GM21526 (cell line): ENCODE measurements at regions not wholly inside any gene's neighbourhood (a gene's known extent, or its start where the extent isn't known, plus 50 kb on each side); places are given as distances from the start of the nearest gene placed in this dataset.
"Not testable (repeated sequence)": the region's sequence is repeated elsewhere in the genome, so short reads cannot be mapped to it uniquely, and the experiment has no call there.

Experiments
- ATAC-seq: cut with Tn5 transposase; IDR thresholded peaks from one replicate; pipeline ENCODE4 v1.9.1; 2021; ENCODE audit warnings: moderate library complexity; ENCODE audit not compliant: unreplicated experiment, low FRiP score

DNA sequence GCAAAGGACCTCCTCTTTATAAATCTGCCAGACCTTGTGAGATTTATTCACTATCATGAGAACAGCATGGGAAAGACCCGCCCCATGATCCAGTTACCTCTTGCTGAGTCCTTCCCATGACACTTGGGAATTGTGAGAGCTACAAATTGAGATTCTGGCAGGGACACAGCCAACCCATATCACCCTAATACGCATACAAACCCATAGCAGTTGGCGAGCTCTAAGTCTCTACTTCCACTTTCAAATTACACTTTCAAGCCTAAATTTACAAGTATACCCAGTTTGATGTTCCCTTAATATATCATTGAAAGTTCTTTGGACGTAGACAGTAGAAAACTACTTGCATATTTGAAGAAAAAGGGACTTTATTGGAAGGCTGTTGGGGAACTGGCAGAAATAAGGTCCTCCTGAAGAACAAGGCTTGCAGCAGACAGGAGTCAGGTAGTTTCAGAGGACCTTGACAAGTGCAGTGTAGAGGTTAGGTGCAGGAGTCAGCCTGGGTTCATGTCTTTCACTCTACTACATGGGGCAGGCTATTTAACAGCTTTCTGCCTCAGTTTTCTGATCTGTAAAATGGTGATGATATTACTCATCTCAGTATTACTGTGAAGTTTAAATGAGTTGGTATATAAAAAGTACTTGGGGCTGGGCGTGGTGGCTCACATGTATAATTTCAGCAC is 107.9 kb upstream of the EEF2KMT start:
- no peak for ATAC-seq

DNA sequence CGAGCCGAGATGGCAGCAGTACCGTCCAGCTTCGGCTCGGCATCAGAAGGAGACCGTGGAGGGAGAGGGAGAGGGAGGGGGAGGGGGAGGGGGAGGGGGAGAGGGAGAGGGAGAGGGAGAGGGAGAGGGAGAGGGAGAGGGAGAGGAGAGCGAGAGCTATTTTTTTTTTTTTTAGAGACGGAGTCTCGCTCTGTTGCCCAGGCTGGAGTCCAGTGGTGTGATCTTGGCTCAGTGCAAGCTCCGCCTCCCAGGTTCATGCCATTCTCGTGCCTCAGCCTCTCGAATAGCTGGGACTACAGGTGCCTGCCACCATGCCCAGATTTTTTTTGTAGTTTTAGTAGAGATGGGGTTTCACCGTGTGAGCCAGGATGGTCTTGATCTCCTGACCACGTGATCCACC is 106.1 kb upstream of the EEF2KMT start:
- not testable (repeated sequence) for ATAC-seq

GRCh38 chr16:5200123-5200522 is 102.5 kb upstream of the EEF2KMT start:
- ATAC-seq, result no peak

DNA sequence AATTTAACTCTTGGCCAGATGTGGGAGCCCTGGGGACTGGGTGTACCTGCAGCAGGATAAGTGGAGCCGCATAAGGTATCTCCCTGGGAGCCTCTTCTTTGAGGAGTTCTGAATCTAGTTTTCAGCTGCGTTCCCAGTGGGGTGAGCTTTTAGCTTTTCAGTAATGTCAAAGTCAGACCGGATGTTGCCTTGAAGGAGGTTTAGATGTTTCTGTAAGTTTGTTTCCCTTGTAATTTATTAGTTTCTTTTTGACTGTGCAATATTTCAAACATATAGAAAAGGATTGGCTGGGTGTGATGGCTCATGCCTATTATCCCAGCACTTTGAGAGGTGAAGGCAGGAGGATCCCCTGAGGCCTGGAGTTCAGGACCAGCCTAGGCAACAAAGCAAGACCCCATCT is 98.6 kb upstream of the EEF2KMT start:
- ATAC-seq, result no peak

DNA sequence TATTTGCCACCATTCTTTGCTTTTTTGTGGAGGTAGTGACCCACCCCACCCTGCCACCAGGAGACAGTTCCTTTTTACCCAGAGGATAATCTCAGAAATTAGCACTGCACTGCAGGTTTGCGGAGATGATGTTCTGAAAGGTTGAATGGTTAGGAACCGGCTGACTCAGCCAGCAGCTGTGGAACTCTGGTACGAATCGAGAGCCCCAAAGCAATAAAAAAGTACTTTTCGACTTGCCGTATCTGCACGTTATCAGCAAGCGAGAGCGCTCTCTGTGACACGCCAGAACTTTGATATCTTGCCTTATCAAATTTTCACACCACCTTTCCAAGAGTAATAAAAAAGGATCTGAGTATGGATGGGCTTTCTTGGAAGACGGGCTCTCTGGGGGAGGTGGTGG is 96.3 kb upstream of the EEF2KMT start:
- ATAC-seq, result no peak

- no peak for ATAC-seq
Measured at GRCh38 chr16:5188989-5189352, 91.4 kb upstream of the EEF2KMT start.

GRCh38 chr16:5188318-5188988 is 90.9 kb upstream of the EEF2KMT start:
- no peak for ATAC-seq

GRCh38 chr16:5187402-5187952 is 89.9 kb upstream of the EEF2KMT start:
- no peak for ATAC-seq

GRCh38 chr16:5186381-5186903 is 88.8 kb upstream of the EEF2KMT start:
- ATAC-seq, result no peak

GRCh38 chr16:5176505-5176904 is 78.9 kb upstream of the EEF2KMT start:
- ATAC-seq, result no peak

DNA sequence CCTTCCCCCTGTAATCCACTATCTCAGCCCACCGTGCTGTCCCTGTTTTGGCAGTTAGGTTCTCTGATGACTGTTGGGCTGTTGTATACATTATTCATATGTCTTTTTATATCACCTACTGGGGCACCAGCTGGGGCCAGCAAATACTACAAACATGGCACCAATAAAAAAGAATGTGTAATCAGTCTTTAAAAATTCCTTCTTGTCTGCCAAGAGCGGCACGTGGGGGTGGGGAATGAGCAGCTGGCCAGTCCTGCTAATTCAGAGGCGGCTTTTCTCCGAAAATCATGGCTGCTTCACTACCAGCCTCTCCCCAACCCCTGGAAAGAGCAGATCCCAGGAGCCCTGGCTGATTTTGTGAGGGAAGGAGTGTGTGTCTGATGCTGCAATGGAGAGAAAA is 77.7 kb upstream of the EEF2KMT start:
- no peak for ATAC-seq

DNA sequence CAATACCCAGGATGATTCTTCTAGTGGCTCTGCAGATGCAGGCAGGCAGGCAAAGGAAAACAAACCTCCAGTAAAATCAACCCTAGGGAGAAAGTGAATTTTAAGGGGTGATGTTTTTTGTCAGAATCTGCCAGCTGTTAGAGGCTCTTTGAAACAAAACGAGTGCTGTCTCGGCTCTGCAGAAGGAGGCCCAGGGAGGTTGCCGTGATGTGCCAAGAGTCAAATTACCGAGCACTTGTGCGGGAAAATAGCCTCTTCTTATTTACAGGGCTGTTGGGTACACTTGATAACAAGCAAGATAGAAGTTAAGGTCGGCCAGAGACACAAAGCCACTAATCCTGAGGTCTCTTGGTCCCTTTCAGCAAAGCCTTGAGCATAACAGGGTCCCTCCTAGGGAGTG is 68.9 kb upstream of the EEF2KMT start:
- no peak for ATAC-seq

- ATAC-seq, result not testable (repeated sequence)
Measured at GRCh38 chr16:5165429-5165828, 67.8 kb upstream of the EEF2KMT start.

GRCh38 chr16:5162801-5163200 is 65.2 kb upstream of the EEF2KMT start:
- ATAC-seq, result not testable (repeated sequence)

GRCh38 chr16:5161888-5162287 is 64.3 kb upstream of the EEF2KMT start:
- ATAC-seq, result not testable (repeated sequence)

GRCh38 chr16:5160010-5160409 is 62.4 kb upstream of the EEF2KMT start:
- ATAC-seq, result not testable (repeated sequence)

GRCh38 chr16:5159537-5159936 is 61.9 kb upstream of the EEF2KMT start:
- not testable (repeated sequence) for ATAC-seq

- ATAC-seq, result no peak
Measured at GRCh38 chr16:5158494-5158893, 60.9 kb upstream of the EEF2KMT start.

DNA sequence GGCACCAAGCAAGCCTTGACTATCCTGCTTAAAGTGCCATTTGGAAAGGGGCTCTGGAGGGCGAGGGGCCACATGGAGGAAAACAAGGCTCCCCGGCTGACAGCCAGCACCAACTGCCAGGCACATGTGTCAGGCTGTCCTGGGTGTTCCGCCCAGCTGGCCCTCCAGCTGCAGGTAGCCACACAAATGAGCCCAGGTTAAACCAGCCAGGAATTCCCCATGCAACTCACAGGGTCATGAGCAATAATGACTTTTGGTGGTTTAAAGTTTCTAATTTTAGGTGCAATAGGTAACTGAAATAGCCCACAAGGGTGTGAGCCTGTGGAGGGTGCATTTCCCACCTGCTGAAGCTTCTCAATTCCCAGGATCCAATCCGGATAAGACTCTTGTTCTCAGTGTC is 58.9 kb upstream of the EEF2KMT start:
- ATAC-seq, result not testable (repeated sequence)

- ATAC-seq, result not testable (repeated sequence)
Measured at GRCh38 chr16:5154006-5154405, 56.4 kb upstream of the EEF2KMT start.

DNA sequence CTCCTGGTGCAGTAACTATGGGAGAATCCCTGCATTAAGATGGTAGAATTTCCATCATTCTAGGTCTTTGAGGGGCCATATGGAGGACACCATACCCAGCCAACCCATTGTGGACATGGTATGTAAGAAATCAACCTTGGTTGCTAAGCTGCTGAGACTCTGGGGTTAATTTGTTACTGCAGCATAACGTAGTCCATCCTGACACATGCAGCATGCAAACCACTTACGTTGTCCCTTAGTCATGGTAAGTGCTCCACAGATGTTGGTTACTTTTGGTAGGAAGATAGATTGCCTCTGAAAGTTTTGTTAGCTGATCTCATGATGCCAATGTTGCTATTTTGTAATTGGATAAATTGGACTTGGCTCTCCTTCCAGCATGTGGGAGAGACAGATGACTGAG is 53.8 kb upstream of the EEF2KMT start:
- not testable (repeated sequence) for ATAC-seq
